Head of caudate nucleus (tissue), 42 donors: ENCODE measurements at regions not wholly inside any gene's neighbourhood (a gene's known extent, or its start where the extent isn't known, plus 50 kb on each side); places are given as distances from the start of the nearest gene placed in this dataset.
"Not testable (repeated sequence)": the region's sequence is repeated elsewhere in the genome, so short reads cannot be mapped to it uniquely, and the experiment has no call there.

Source experiments
- DNase-seq, 42 donors: peaks; one replicate each; pipeline versions ENCODE4 v3.0.0 to v3.0.0-alpha.2; 2020 to 2021; ENCODE audit warnings: mixed read lengths in 7 of 42
- intact Hi-C: fragments of 100-400 bp; cut with DNase I; formaldehyde crosslinking; loops from one replicate; pipeline ENCODE4 v1.15.0; 2022

- DNase-seq = no peak
- intact Hi-C loops = no loop called here
These were observed 115.0 kb upstream of the SEM1 start for GRCh38 chr7:96824686-96825085.

DNA sequence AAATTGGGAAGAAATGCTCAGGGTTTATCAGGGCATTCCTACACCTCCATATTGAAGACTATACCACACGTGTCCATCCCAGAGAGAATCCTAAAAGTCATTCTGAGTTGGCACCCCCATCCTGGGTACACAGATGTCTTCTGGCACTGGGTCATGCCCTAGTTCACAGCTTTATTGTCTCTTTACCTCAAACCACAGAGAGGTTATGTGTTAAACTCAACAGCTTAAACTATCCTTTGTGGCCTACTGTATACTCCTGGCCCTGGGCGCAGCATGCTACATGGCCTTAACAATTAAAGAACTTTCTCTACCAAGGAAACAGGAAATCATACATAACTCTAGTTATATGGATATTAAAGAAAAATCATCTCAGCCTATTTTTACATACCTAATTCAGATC is 115.6 kb upstream of the SEM1 start:
- intact Hi-C loops = no loop called here
- DNase-seq = no peak

GRCh38 chr7:96826089-96826488 is 116.4 kb upstream of the SEM1 start:
- intact Hi-C loops = no loop called here
- DNase-seq = no peak

GRCh38 chr7:96827701-96828100 is 118.1 kb upstream of the SEM1 start:
- intact Hi-C loops = no loop called here
- DNase-seq = no peak

GRCh38 chr7:96829121-96829520 is 119.5 kb upstream of the SEM1 start:
- intact Hi-C loops = not testable (repeated sequence)

GRCh38 chr7:96831446-96831845 is 121.8 kb upstream of the SEM1 start:
- intact Hi-C loops = no loop called here
- no peak for DNase-seq

More at GRCh38 chr7:96829121-96829520, 119.5 kb upstream of the SEM1 start:
- DNase-seq = not testable (repeated sequence)

DNA sequence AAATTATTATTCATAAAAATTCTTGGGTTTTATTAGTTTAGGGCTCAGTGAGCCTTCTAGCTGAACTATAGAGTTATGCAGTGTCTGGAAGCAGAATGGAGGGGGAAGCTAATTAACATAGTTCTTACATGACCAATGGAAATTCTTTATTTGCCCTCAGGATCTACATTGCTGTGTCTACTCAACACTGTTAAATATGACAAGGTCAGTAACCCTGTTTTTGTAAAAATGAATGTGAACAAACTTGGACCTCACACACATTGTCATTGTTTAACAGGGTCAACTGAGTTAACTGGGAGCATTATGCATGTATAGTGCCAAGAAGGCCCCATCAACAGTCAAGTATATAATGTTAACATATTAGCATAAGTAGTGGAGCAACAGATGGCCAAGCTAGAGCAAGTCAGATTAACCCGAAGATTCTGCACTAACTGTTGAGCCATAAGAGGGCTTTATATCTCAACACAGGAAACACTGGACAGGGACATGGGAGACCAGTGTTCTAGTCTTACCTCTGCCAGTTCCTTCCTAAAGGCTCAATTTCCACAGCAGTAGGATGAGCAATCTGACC is 122.5 kb upstream of the SEM1 start:
- no peak for DNase-seq
- intact Hi-C loops = no loop called here

DNA sequence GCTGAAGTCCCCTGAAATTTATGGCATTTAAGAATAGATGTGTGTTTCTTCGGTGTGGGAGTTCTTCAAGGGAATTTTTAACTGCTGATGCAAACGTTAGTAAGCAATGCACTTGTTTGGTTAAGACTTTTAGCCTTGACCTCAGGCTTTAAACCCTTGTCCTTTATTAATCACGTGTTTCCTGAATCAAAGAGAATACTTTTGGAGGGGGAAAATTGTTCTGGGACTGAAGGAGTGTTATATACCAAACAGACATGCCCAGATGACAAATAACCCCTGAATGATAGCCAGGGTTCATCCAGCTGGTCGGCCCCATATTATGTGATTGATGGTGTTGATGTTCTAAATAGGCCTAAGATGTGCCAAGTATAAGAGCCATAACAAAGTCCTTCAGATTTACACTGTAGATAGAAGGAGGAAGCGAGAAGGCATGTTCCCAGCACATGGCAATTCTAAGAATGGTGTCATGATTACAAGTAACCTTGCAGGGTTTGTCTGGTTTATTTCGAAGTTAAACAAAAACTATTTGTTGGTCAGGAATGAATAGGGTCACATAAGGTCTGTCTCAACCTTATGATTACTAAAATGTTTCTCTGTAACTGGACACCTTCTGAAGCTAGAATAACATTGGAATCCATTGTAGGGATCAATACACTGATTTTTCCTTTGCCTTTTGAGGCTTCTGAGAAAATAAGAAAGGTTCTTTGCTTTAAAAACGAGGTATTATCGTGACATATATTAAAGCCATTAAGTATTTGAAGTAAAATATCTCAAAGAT is 124.2 kb upstream of the SEM1 start:
- DNase-seq = no peak
- intact Hi-C loops = no loop called here

DNA sequence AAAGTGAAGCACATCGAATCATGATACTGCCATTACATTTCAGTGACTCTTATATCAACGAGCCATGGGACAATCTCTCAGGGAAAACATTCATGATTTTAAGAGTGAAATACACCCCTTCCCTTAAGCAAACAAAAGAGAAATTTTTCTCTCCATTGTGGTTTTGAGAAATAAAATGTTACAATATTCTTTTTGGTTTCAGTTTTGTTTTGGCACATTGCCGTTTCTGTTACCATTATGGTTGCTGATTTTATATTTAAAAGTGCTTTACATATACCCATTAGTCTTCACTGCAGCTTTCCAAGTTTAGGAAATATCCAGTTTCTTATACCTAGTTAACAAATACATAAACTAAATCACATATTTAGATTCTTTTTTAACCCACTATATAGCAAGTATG is 126.8 kb upstream of the SEM1 start:
- intact Hi-C loops = no loop called here
- no peak for DNase-seq

DNA sequence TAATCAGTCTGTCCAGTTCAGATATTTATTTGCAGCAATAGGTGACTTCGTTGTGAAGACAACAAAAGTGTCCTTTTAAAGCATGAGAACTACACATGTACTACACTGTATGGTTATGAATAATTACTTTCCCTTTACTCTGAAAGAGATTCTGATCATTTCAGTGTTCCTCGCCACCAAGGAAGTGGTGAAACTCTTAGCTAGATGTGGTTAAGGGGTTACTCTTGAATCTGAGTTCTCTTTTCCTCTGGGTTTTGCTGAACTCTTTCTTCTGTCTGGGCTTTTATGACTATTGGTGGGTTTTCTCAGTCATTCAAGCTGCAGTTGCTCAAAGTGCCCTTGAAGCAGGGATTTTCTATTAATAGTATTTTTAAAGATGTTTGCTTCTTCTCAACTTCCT is 127.9 kb upstream of the SEM1 start:
- DNase-seq = no peak
- intact Hi-C loops = no loop called here

DNA sequence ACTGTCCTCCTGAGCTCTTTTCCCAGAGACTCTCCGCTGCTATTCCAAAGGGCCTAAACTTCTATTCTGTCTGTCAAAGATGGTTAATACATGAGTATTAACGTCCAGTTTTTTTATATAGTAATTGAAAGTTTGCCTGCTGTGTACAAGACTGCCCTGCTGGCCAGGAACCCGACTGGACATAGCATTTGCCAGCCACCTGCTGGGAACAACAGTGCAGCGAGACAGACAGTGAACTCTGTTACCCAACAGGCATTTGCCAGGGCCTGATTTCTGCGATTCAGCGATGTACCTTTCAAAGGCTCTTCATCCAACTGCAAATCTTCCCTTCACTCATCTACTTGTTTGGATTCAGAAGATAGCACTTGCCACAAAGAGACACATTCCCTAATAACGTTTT is 128.8 kb upstream of the SEM1 start:
- intact Hi-C loops = no loop called here
- no peak for DNase-seq

GRCh38 chr7:96855139-96855538 is 145.5 kb upstream of the SEM1 start:
- DNase-seq = no peak

GRCh38 chr7:96855691-96856090 is 146.0 kb upstream of the SEM1 start:
- DNase-seq = no peak
- intact Hi-C loops = no loop called here

More at GRCh38 chr7:96855139-96855538, 145.5 kb upstream of the SEM1 start:
- intact Hi-C loops = no loop called here

- intact Hi-C loops = no loop called here
- DNase-seq = no peak
These were observed 135.8 kb upstream of the DLX6 start for GRCh38 chr7:96869538-96869937.

DNA sequence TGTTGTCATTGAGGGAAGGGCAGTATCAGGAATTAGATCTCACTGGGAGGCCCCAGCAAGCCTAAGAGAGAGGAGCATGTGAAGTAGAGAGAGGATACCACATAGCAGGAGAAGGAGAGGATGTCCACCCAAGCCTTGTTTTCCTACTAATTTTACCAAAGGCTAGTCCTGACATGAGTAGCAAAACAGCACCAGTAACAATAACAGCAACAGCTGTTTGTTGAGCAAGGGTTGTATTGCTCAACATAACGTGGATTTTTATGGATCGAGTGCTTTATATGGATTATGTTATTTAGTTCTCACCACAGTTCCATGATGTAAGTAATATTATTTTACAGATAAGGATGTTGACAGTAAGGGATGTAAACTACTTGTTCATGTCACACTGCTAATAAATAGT is 135.2 kb upstream of the DLX6 start:
- no peak for DNase-seq
- intact Hi-C loops = no loop called here

GRCh38 chr7:96870934-96871333 is 134.4 kb upstream of the DLX6 start:
- intact Hi-C loops = no loop called here
- no peak for DNase-seq

GRCh38 chr7:96887426-96887825 is 117.9 kb upstream of the DLX6 start:
- DNase-seq = no peak

GRCh38 chr7:96899108-96899507 is 106.2 kb upstream of the DLX6 start:
- intact Hi-C loops = no loop called here

More at GRCh38 chr7:96887426-96887825, 117.9 kb upstream of the DLX6 start:
- intact Hi-C loops = no loop called here

DNA sequence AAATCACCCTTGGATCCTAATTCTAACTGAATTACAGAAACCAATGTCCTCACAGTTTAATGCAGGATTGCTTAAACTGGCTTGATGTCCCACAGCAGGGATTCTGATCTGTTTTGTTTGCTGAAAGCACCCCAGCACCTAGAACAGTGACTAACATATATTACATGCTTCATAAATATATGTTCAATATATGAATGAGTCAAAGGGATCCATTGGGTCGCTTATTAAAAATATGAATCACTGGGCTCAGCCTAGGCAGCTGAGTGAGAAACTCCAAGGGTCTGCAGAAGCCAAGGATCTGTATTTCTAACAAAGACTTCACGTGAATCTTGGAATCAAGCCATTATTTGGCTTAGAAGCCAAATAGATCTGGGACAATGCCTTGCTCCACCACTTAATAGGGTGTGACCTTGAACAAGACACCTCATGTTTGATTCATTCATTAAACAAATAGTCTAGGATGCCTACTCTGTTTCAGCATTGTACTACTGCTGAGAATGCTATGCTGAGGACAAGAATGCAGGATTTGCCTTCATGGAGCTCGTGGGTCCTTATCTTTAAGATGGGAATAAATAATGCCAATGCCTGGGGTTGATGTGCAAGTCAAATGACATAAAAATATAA is 103.4 kb upstream of the DLX6 start:
- DNase-seq = no peak
- intact Hi-C loops = no loop called here

More at GRCh38 chr7:96899108-96899507, 106.2 kb upstream of the DLX6 start:
- DNase-seq = no peak

DNA sequence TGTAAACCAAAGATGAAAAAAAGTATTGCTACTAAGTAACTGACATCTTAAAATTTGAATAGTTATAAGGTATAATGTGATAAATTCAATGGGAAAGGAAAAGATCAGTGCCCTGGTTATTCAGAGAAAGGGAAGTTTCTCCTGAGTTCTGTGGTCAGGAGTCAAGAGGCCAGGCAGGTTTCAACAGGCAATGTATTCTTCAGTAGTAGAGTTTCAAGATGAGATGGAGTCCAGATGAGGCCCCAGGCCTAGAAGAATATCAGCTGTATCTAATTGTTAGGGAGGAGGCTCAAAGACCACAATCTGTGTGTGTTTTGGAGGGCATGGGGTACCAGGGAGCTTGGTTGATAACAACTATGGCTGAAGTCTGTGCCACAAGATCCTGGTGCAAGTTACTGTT is 101.4 kb upstream of the DLX6 start:
- intact Hi-C loops = no loop called here
- no peak for DNase-seq

DNA sequence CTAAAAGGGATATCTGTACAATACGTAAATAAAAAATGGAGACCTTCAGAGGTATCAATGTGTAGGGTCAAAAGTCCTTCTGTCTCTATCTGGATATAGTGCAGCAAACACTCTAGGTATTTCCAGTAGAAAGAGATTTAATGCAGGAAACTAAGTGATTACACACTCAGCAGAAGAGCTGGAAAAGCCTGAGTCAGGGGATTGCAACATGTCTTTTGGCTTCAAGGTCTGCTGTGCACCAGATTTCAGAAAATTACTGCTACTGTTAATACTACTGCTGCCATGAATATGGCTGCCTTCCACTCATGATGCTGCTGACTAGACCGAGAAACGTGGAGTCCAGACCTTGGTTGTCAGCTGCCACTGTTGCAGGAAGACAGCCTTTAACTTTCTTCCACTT is 94.9 kb upstream of the DLX6 start:
- intact Hi-C loops = no loop called here
- no peak for DNase-seq
